Thoracic aorta (tissue), 2 donors: ENCODE measurements at regions not wholly inside any gene's neighbourhood (a gene's known extent, or its start where the extent isn't known, plus 50 kb on each side); places are given as distances from the start of the nearest gene placed in this dataset.

Source experiments
- ATAC-seq: fragments of 150-250 bp; one replicate; pipeline ENCODE4 v1.8.0; 2017; ENCODE audit warnings: low read depth; ENCODE audit not compliant: insufficient number of reproducible peaks, low FRiP score
- DNase-seq: peaks from one replicate; pipeline ENCODE4 v3.0.0-alpha.2; 2020; ENCODE audit warnings: low spot score
- H3K27ac ChIP-seq, 2 donors: fragments of 200-600 bp; sonication (generic); 1 replicate in 1 of 2; 2 replicates in 1 of 2; pipeline ENCODE4 v1.5.1; 2016; ENCODE audit warnings: mild to moderate bottlenecking in 2 of 2, moderate library complexity in 2 of 2
- H3K27me3 ChIP-seq: fragments of 200-600 bp; sonication (generic); replicated peaks from 2 replicates; pipeline ENCODE4 v1.6.0; 2016; ENCODE audit warnings: mild to moderate bottlenecking; ENCODE audit not compliant: insufficient read depth
- H3K36me3 ChIP-seq: fragments of 200-600 bp; sonication (generic); one replicate; pipeline ENCODE4 v1.5.1; 2016
- H3K4me1 ChIP-seq, 2 donors: fragments of 200-600 bp; sonication (generic); 1 replicate in 1 of 2; 2 replicates in 1 of 2; pipeline versions ENCODE4 v1.5.1 to v1.6.0; 2016; ENCODE audit warnings: low read depth in 2 of 2, mild to moderate bottlenecking in 1 of 2; ENCODE audit not compliant: control insufficient read depth in 1 of 2
- H3K4me3 ChIP-seq: fragments of 200-600 bp; sonication (generic); 2 replicates; pipeline ENCODE4 v1.5.1; 2016; ENCODE audit warnings: mild to moderate bottlenecking
- H3K9me3 ChIP-seq: fragments of 200-600 bp; sonication (generic); 2 replicates; pipeline ENCODE4 v1.5.1; 2016
- TF ChIP-seq, protein P1 (sequence below): fragments of 200-600 bp; sonication (generic); IDR thresholded peaks from one replicate; pipeline ENCODE4 v1.5.1; 2019; ENCODE audit warnings: antibody characterized with exemption

DNA sequence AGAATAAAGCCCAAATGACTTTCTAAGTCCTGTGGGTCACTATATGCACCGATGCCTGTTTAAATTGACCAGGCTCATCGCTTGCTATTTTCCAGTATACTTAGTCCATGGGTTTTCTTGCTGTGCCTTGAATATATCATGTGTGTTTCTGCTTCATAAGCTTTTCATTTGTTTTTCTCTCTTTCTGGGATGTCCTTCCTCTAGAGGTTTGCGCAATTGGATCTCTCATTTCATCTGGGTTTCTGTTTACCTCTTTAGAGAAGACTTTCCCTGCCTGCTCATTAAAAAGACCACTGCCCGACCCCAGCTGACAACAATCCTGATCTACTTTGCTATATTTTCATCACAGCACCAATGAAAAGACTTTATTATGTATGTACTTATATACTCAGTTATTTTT, 150.9 kb upstream of the CYRIA start:
- Histone ChIP-seq H3K9me3 (no peaks in the 10 kb centered on the region), H3K4me1 (no peaks in the 10 kb centered on the region), H3K4me3 (no peak overlapping the region), H3K36me3 (no peaks in the 10 kb centered on the region), H3K27ac (no peak overlapping the region), H3K27me3 (no peaks in the 10 kb centered on the region)
- ATAC-seq (no peak), DNase-seq (no peak)
- TF ChIP-seq, protein P1, sequence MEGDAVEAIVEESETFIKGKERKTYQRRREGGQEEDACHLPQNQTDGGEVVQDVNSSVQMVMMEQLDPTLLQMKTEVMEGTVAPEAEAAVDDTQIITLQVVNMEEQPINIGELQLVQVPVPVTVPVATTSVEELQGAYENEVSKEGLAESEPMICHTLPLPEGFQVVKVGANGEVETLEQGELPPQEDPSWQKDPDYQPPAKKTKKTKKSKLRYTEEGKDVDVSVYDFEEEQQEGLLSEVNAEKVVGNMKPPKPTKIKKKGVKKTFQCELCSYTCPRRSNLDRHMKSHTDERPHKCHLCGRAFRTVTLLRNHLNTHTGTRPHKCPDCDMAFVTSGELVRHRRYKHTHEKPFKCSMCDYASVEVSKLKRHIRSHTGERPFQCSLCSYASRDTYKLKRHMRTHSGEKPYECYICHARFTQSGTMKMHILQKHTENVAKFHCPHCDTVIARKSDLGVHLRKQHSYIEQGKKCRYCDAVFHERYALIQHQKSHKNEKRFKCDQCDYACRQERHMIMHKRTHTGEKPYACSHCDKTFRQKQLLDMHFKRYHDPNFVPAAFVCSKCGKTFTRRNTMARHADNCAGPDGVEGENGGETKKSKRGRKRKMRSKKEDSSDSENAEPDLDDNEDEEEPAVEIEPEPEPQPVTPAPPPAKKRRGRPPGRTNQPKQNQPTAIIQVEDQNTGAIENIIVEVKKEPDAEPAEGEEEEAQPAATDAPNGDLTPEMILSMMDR: no peak

GRCh38 chr2:16816016-16816415, 150.4 kb upstream of the CYRIA start:
- Histone ChIP-seq H3K27me3 (no peaks in the 10 kb centered on the region), H3K27ac (no peak overlapping the region), H3K9me3 (no peaks in the 10 kb centered on the region), H3K4me3 (no peak overlapping the region), H3K4me1 (no peaks in the 10 kb centered on the region), H3K36me3 (no peaks in the 10 kb centered on the region)
- TF ChIP-seq, protein P1: no peak
- ATAC-seq (no peak), DNase-seq (no peak)

- H3K4me1 ChIP-seq: no peaks in the 10 kb centered on the region
- DNase-seq (no peak), ATAC-seq (no peak)
- H3K9me3 ChIP-seq: no peaks in the 10 kb centered on the region
- no peaks in the 10 kb centered on the region for H3K27me3 ChIP-seq
- no peak overlapping the region for H3K4me3 ChIP-seq
- H3K36me3 ChIP-seq: no peaks in the 10 kb centered on the region
- H3K27ac ChIP-seq: no peak overlapping the region
- TF ChIP-seq, protein P1: no peak
These were observed 148.0 kb upstream of the CYRIA start for GRCh38 chr2:16813593-16813992.

DNA sequence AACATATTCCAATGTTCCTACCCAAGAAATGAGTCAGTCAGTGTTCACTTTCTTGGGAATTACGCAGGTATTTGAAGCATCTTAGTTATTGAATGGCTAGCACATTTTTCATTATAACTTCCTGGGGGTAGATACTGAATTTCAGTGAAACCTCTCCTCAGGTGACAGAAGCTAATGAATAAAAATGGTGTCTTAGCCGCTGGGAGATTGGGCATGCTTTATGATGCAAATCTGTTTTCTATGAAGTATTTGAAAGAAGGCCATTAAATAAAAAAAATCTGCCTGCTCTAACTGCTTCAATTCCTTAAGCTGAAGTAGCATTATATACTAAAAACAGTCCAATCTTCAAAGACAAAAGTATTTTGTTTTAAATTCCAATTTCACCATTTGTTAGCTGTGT, 132.8 kb upstream of the CYRIA start:
- Histone ChIP-seq H3K27me3 (no peaks in the 10 kb centered on the region), H3K4me1 (no peaks in the 10 kb centered on the region), H3K4me3 (no peak overlapping the region), H3K27ac (no peak overlapping the region), H3K36me3 (no peaks in the 10 kb centered on the region), H3K9me3 (no peaks in the 10 kb centered on the region)
- ATAC-seq (no peak), DNase-seq (no peak)
- TF ChIP-seq, protein P1: no peak

DNA sequence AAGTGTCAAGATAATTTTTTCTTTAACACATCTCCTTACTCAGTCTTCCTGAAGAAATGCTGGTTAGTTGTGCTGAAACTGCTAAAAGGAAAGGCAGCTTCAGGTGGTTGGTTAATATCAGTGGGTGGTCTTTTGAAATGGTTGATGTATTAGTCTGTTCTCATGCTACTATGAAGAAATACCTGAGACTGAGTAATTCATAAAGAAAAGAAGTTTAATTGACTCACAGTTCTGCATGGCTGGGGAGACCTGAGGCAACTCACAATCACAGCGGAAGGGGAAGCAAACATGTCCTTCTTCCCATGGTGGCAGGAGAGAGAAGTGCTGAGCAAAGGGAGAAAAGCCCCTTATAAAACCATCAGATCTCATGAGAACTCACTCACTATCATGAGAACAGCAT, 125.9 kb upstream of the CYRIA start:
- Histone ChIP-seq H3K27me3 (no peaks in the 10 kb centered on the region), H3K27ac (no peak overlapping the region), H3K9me3 (no peaks in the 10 kb centered on the region), H3K36me3 (no peaks in the 10 kb centered on the region), H3K4me1 (no peaks in the 10 kb centered on the region), H3K4me3 (no peak overlapping the region)
- DNase-seq (no peak), ATAC-seq (no peak)
- TF ChIP-seq, protein P1: no peak
